ENCODE measurements at regions not wholly inside any gene's neighbourhood (a gene's known extent, or its start where the extent isn't known, plus 50 kb on each side); places are given as distances from the start of the nearest gene placed in this dataset.

DNA sequence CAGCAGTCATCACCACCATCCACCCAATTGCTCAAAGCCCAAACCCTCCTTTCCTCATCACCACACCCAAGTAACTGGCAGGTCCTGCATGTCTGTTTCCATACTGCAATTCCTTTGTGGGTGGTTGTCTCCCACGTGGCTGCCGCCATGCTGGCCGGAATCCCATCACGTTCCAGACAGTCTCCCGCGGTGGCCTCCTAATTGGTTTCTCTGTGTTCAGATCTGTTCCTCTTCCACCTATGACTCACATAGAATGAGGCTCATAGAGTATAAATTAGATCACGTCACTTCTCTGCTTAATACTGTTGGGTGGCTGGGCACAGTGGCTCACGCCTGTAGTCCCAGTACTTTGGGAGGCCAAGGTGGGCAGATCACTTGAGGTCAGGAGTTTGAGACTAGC, 813.0 kb downstream of the TYW1 start:
- TF ChIP-seq, protein P1, sequence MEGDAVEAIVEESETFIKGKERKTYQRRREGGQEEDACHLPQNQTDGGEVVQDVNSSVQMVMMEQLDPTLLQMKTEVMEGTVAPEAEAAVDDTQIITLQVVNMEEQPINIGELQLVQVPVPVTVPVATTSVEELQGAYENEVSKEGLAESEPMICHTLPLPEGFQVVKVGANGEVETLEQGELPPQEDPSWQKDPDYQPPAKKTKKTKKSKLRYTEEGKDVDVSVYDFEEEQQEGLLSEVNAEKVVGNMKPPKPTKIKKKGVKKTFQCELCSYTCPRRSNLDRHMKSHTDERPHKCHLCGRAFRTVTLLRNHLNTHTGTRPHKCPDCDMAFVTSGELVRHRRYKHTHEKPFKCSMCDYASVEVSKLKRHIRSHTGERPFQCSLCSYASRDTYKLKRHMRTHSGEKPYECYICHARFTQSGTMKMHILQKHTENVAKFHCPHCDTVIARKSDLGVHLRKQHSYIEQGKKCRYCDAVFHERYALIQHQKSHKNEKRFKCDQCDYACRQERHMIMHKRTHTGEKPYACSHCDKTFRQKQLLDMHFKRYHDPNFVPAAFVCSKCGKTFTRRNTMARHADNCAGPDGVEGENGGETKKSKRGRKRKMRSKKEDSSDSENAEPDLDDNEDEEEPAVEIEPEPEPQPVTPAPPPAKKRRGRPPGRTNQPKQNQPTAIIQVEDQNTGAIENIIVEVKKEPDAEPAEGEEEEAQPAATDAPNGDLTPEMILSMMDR (IDR thresholded peaks at IDR 0.05): no peak
- no peak for TF ChIP-seq POLR2AphosphoS5 (IDR thresholded peaks at IDR 0.05)
- TF ChIP-seq EP300 (IDR thresholded peaks at IDR 0.05): no peak

All from esophagus muscularis mucosa (tissue), 4 donors.